IMR-90 (cell line): ENCODE measurements at regions not wholly inside any gene's neighbourhood (a gene's known extent, or its start where the extent isn't known, plus 50 kb on each side); places are given as distances from the start of the nearest gene placed in this dataset.
A peak's percentile ranks its signal among the peaks of the same experiment; 100 is the strongest.

Experiments
- ATAC-seq: fragments of 200-7000 bp; cut with Tn5 transposase; 2 replicates; pipeline ENCODE4 v1.9.1; 2020; ENCODE audit warnings: low read depth, mild to moderate bottlenecking, moderate library complexity
- BruUV-seq: library from RNA; stranded (reverse); fragments of 400-500 nt; replicated peaks from 2 replicates; lab custom pipeline; 2021; lab: Mats Ljungman, UMichigan
- CTCF ChIA-PET: fragments of 300-600 bp; formaldehyde crosslinking; extraction: SDS; loops from one replicate; lab custom pipeline; 2021; ENCODE audit warnings: antibody characterized with exemption; lab: Yijun Ruan, JAX
- POLR2A ChIA-PET: fragments of 300-600 bp; sonication (Branson Sonifier 250); formaldehyde crosslinking; loops from one replicate; lab custom pipeline; 2022; ENCODE audit warnings: antibody characterized with exemption; ENCODE audit not compliant: unreplicated experiment; lab: Charles Lee
- DNase-seq: peaks from one replicate; pipeline ENCODE4 v3.0.0; 2013
- H2AFZ ChIP-seq: replicated peaks from 2 replicates; pipeline ENCODE3; 2013; ENCODE audit warnings: low read length, mild to moderate bottlenecking; ENCODE audit not compliant: poor library complexity
- H2AK5ac ChIP-seq: 2 replicates; pipeline ENCODE4 v1.6.1; 2013; ENCODE audit warnings: low read depth, low read length, inconsistent platforms
- H2AK9ac ChIP-seq: replicated peaks from 2 replicates; pipeline ENCODE3; 2013; ENCODE audit warnings: mild to moderate bottlenecking, low read depth, low read length, moderate library complexity; ENCODE audit not compliant: poor library complexity
- H2BK120ac ChIP-seq: 2 replicates; pipeline ENCODE4 v1.6.1; 2013; ENCODE audit warnings: low read depth, low read length, inconsistent platforms
- H2BK15ac ChIP-seq: 3 replicates; pipeline ENCODE4 v1.6.1; 2013; ENCODE audit warnings: low read depth, low read length, inconsistent platforms
- H2BK20ac ChIP-seq: 2 replicates; pipeline ENCODE4 v1.6.1; 2013; ENCODE audit warnings: low read depth, mild to moderate bottlenecking, inconsistent platforms, low read length, moderate library complexity
- H2BK5ac ChIP-seq: 2 replicates; pipeline ENCODE4 v1.6.1; 2013; ENCODE audit warnings: mild to moderate bottlenecking, low read depth, low read length, inconsistent platforms; ENCODE audit not compliant: poor library complexity, severe bottlenecking
- H3K14ac ChIP-seq: replicated peaks from 2 replicates; pipeline ENCODE4 v1.6.1; 2013; ENCODE audit warnings: low read depth, low read length, inconsistent platforms
- H3K18ac ChIP-seq: 2 replicates; pipeline ENCODE4 v1.6.1; 2013; ENCODE audit warnings: low read depth, low read length, control low read depth
- H3K23ac ChIP-seq: 2 replicates; pipeline ENCODE4 v1.6.1; 2013; ENCODE audit warnings: low read depth, low read length, inconsistent platforms
- H3K27ac ChIP-seq: 2 replicates; pipeline ENCODE4 v1.5.1; 2013; ENCODE audit warnings: mild to moderate bottlenecking, control low read depth, low read length; ENCODE audit not compliant: insufficient read depth
- H3K27me3 ChIP-seq: 2 replicates; pipeline ENCODE4 v1.6.1; 2013; ENCODE audit warnings: low read length; ENCODE audit not compliant: control insufficient read depth, insufficient read depth
- H3K36me3 ChIP-seq: 2 replicates; pipeline ENCODE4 v1.6.1; 2013; ENCODE audit warnings: low read length, mixed read lengths; ENCODE audit not compliant: control insufficient read depth, insufficient read depth
- H3K4ac ChIP-seq: 2 replicates; pipeline ENCODE4 v1.6.1; 2013; ENCODE audit warnings: low read depth, low read length, inconsistent platforms
- H3K4me1 ChIP-seq: 2 replicates; pipeline ENCODE4 v1.6.1; 2013; ENCODE audit warnings: low read length, mixed read lengths; ENCODE audit not compliant: control insufficient read depth, insufficient read depth
- H3K4me2 ChIP-seq: 2 replicates; pipeline ENCODE4 v1.6.1; 2013; ENCODE audit warnings: low read depth, mild to moderate bottlenecking, control low read depth, low read length, moderate library complexity
- H3K4me3 ChIP-seq: 2 replicates; pipeline ENCODE4 v1.5.1; 2013; ENCODE audit warnings: low read depth, mild to moderate bottlenecking, control low read depth, low read length, moderate library complexity; ENCODE audit not compliant: insufficient read depth
- H3K56ac ChIP-seq: 2 replicates; pipeline ENCODE4 v1.6.1; 2013; ENCODE audit warnings: low read length, inconsistent platforms; ENCODE audit not compliant: insufficient read depth; ENCODE audit errors: extremely low read depth
- H3K79me1 ChIP-seq, 2 experiments: 2 replicates each; pipeline ENCODE4 v1.6.1; 2013; ENCODE audit warnings: low read length in 2 of 2, inconsistent platforms in 1 of 2, low read depth in 1 of 2
- H3K9ac ChIP-seq: 2 replicates; pipeline ENCODE4 v1.6.1; 2013; ENCODE audit warnings: low read depth, low read length, control low read depth
- H3K9me1 ChIP-seq: 2 replicates; pipeline ENCODE4 v1.6.1; 2013; ENCODE audit warnings: low read length, inconsistent platforms; ENCODE audit not compliant: insufficient read depth
- H3K9me3 ChIP-seq: 2 replicates; pipeline ENCODE4 v1.6.1; 2013; ENCODE audit warnings: low read length; ENCODE audit not compliant: control insufficient read depth, insufficient read depth
- H4K20me1 ChIP-seq: 2 replicates; pipeline ENCODE4 v1.6.1; 2013; ENCODE audit warnings: low read length, inconsistent platforms; ENCODE audit not compliant: insufficient read depth
- H4K5ac ChIP-seq: 2 replicates; pipeline ENCODE4 v1.6.1; 2013; ENCODE audit warnings: mild to moderate bottlenecking, low read depth, low read length, control low read depth
- H4K8ac ChIP-seq, 2 experiments: 2 replicates each; pipeline ENCODE4 v1.6.1; 2013; ENCODE audit warnings: low read depth in 2 of 2, low read length in 2 of 2, control low read depth in 1 of 2, inconsistent platforms in 1 of 2
- H4K91ac ChIP-seq: 2 replicates; pipeline ENCODE4 v1.6.1; 2013; ENCODE audit warnings: low read depth, low read length, inconsistent platforms; ENCODE audit not compliant: insufficient read depth
- FOS ChIP-seq: fragments of 150-350 bp; IDR thresholded peaks from 2 replicates; pipeline ENCODE4 v1.6.1; 2016; ENCODE audit warnings: low read depth, low read length
- MAZ ChIP-seq: IDR thresholded peaks from 2 replicates; pipeline ENCODE4 v1.6.1; 2012; ENCODE audit warnings: low read depth, mild to moderate bottlenecking, low read length, improper control_type of control experiment, moderate library complexity, borderline replicate concordance
- NFE2L2 ChIP-seq: fragments of 150-350 bp; IDR thresholded peaks from 2 replicates; pipeline ENCODE4 v1.6.1; 2016; ENCODE audit warnings: low read depth, mild to moderate bottlenecking, low read length
- dilution Hi-C: fragments of 300-500 bp; cut with HindIII; formaldehyde crosslinking; loops from one replicate; pipeline ENCODE4 v1.14.3; 2018; ENCODE audit warnings: low sequenced_read_pairs; ENCODE audit not compliant: unreplicated experiment
- in situ Hi-C: fragments of 300-500 bp; cut with MboI; formaldehyde crosslinking; loops from 3 replicates; pipeline ENCODE4 v1.14.3; 2019; ENCODE audit warnings: low sequenced_read_pairs, inconsistent platforms, mixed read lengths
- intact Hi-C: fragments of 100-400 bp; cut with micrococcal nuclease; formaldehyde crosslinking; loops from 2 replicates; pipeline ENCODE4 v1.10.0; 2022
- TF ChIP-seq, protein P1 (sequence below): fragments of 150-350 bp; IDR thresholded peaks from 2 replicates; pipeline ENCODE4 v1.6.1; 2016; ENCODE audit warnings: low read depth, mild to moderate bottlenecking, low read length, moderate library complexity, borderline replicate concordance

DNA sequence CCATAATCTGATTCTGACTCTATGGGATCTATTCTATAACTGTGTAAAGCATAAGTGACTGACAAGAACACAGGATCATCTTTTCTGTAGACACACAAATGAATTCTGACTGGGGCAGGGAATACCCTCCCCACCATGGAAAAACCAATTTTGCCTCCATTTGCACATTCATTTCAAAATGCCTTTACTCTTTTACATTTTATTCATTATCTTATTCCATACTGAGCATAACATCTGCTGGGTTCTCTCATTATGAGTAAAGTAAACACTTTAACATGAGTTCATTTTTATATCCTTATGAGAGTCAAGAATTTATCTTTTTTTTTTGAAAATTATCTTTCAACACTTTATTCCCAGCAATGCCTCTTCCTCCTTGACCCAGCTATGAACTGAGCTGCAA is 163.5 kb downstream of the RNF152 start:
- intact Hi-C loops (no loop called here), dilution Hi-C loops (no loop called here), in situ Hi-C loops (no loop called here)
- Histone ChIP-seq H2AK5ac (no peak overlapping the region), H3K4me3 (no peak overlapping the region), H3K56ac (no peak overlapping the region), H2AFZ (no peak overlapping the region), H3K9me3 (0 out of 2 replicates have a peak, but pooled peaks cover 2% of the 10 kb centered on the region), H3K4me1 (peaks cover 22% of the 10 kb centered on the region), H2BK5ac (no peak overlapping the region), H2BK120ac (no peak overlapping the region), H3K9ac (no peak overlapping the region), H2AK9ac (no peak overlapping the region), H3K79me1 (no peaks in the 10 kb centered on the region; a peak in 1 of 4 replicates), H3K14ac (no peak overlapping the region), H3K23ac (no peak overlapping the region), H3K36me3 (no peaks in the 10 kb centered on the region), H4K20me1 (no peaks in the 10 kb centered on the region; the same call in 1 of the 2 replicates), H3K4me2 (no peak overlapping the region), H3K27me3 (no peaks in the 10 kb centered on the region), H3K4ac (peak overlapping the region; percentile 11; the same call in 1 of the 2 replicates), H4K8ac (no peak overlapping the region), H3K9me1 (peaks cover 9% of the 10 kb centered on the region; the same call in 1 of the 2 replicates), H4K91ac (no peak overlapping the region), H4K5ac (no peak overlapping the region), H3K18ac (no peak overlapping the region; the same call in 1 of the 2 replicates), H2BK15ac (no peak overlapping the region), H3K27ac (no peak overlapping the region), H2BK20ac (no peak overlapping the region)
- CTCF ChIA-PET = interaction anchor here (1.2 kb wide), 1 partner anchor 93 kb away, joined by 4 read pairs; no protein-coding TSS in a partner anchor
- DNase-seq (peak; percentile 28), ATAC-seq (no peak)
- POLR2A ChIA-PET = no interaction called here
- BruUV-seq = no TSS peak
- TF ChIP-seq NFE2L2 (no peak), MAZ (no peak), FOS (no peak)
- TF ChIP-seq, protein P1, sequence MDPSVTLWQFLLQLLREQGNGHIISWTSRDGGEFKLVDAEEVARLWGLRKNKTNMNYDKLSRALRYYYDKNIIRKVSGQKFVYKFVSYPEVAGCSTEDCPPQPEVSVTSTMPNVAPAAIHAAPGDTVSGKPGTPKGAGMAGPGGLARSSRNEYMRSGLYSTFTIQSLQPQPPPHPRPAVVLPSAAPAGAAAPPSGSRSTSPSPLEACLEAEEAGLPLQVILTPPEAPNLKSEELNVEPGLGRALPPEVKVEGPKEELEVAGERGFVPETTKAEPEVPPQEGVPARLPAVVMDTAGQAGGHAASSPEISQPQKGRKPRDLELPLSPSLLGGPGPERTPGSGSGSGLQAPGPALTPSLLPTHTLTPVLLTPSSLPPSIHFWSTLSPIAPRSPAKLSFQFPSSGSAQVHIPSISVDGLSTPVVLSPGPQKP = no peak
